SK-N-MC (cell line): ENCODE measurements at regions not wholly inside any gene's neighbourhood (a gene's known extent, or its start where the extent isn't known, plus 50 kb on each side); places are given as distances from the start of the nearest gene placed in this dataset.

Experiments
- EZH2 ChIP-seq: fragments of 200-600 bp; sonication (generic); IDR thresholded peaks from one replicate; pipeline ENCODE4 v1.6.1; 2017; ENCODE audit warnings: antibody characterized with exemption
- FOXP2 ChIP-seq: optimal IDR thresholded peaks from 2 replicates; pipeline ENCODE3; 2011; ENCODE audit warnings: mild to moderate bottlenecking, moderate library complexity; ENCODE audit not compliant: insufficient read depth; ENCODE audit errors: extremely low read length, control extremely low read depth
- POLR2AphosphoS5 ChIP-seq: IDR thresholded peaks from 2 replicates; pipeline ENCODE4 v1.6.1; 2012; ENCODE audit warnings: mild to moderate bottlenecking, low read depth, low read length, borderline replicate concordance

DNA sequence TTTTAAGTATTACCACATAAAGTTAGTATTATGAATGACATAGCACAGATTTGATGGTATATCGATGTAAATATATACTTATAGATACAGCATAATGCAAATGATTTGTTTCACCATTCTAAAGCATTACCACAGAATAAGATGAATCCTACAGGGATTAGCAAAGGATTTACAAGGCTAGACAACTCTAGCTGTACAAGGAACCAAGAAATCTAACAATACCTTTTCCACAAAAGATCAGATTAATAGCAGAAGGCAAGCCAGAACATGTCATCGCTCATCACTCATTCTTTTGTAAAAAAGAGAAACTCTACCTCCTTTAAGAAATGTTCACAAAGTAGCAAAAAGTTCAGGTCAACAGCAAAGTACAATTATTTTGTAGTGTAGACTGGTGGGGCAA, 105.1 kb upstream of the ANK3 start:
- TF ChIP-seq POLR2AphosphoS5 (no peak), EZH2 (no peak), FOXP2 (no peak)
